ENCODE measurements at regions not wholly inside any gene's neighbourhood (a gene's known extent, or its start where the extent isn't known, plus 50 kb on each side); places are given as distances from the start of the nearest gene placed in this dataset.

DNA sequence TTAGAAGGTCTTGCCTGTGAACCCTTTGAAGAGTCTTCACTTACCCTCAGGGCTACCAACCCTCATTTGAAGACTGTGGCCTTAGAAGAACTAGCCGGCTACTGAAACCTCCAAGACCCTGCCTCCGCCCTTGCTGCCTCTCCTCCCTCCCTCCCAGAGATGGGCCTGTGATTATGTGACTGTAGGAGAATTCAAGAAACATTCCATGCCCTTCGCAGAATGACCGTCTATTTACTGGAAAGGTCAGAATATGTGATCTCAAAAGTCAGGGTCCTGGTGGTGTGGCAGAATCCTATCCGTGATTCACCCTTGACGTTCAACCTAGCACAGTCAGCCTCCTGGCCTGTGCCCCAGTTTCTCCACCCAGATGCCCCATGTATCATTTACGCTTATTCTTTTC lies 109.6 kb downstream of the CTNND1 start:
- TF ChIP-seq, protein P1, sequence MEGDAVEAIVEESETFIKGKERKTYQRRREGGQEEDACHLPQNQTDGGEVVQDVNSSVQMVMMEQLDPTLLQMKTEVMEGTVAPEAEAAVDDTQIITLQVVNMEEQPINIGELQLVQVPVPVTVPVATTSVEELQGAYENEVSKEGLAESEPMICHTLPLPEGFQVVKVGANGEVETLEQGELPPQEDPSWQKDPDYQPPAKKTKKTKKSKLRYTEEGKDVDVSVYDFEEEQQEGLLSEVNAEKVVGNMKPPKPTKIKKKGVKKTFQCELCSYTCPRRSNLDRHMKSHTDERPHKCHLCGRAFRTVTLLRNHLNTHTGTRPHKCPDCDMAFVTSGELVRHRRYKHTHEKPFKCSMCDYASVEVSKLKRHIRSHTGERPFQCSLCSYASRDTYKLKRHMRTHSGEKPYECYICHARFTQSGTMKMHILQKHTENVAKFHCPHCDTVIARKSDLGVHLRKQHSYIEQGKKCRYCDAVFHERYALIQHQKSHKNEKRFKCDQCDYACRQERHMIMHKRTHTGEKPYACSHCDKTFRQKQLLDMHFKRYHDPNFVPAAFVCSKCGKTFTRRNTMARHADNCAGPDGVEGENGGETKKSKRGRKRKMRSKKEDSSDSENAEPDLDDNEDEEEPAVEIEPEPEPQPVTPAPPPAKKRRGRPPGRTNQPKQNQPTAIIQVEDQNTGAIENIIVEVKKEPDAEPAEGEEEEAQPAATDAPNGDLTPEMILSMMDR (conservative IDR thresholded peaks at IDR 0.05; ENCODE audit: low read length): no peak
- TF ChIP-seq EZH2phosphoT487 (IDR thresholded peaks at IDR 0.05; ENCODE audit: borderline replicate concordance, low read depth, low read length): no peak

All from OCI-LY7 (cell line).